ENCODE measurements at regions not wholly inside any gene's neighbourhood (a gene's known extent, or its start where the extent isn't known, plus 50 kb on each side); places are given as distances from the start of the nearest gene placed in this dataset.

DNA sequence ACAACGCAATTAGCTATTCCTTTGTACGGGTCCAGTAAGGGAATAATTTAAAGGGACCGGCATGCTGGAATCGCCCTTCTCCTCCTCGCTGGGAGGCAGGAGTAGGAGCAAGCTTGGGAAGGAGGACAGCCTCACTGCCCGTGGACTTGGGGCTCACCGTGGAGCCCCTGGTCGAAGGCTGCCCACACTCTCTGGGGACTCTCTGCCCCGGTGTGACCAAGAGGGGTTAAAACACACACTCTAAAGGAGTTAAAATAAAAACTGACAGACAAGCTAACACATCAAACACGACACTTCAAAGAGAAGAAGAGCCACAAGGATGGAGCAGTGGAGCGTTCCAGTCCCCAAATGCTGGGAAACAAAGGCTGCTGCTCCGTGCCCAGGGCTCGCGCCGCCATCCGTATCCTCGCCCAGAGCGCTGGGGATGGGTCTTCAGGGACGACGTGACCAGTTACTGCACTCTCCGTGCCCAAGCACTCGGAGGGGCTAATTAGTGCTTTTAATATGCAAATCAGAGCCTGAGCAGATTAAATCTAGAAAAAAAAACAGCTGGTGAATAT lies 123.3 kb downstream of the PAPOLA start:
- TF ChIP-seq POLR2A (IDR thresholded peaks at IDR 0.05) (no peak), CTCF (IDR thresholded peaks at IDR 0.05) (no peak)
